ENCODE measurements at regions not wholly inside any gene's neighbourhood (a gene's known extent, or its start where the extent isn't known, plus 50 kb on each side); places are given as distances from the start of the nearest gene placed in this dataset.

GRCh38 chr5:41598011-41598410, 87.6 kb upstream of the PLCXD3 start:
- H3K27ac Mint-ChIP-seq: no peak overlapping the region
- no peak overlapping the region for H3K4me3 Mint-ChIP-seq
- no peaks in the 10 kb centered on the region for H3K36me3 Mint-ChIP-seq
- H3K27me3 Mint-ChIP-seq (ENCODE audit: low read depth): no peaks in the 10 kb centered on the region
- peaks cover 5% of the 10 kb centered on the region for H3K4me1 Mint-ChIP-seq
- no peak for TF ChIP-seq CTCF (IDR thresholded peaks at IDR 0.05; ENCODE audit: unreplicated experiment)
- no peak for DNase-seq (ENCODE audit: low spot score in 2 of 2, unreplicated experiment in 2 of 2)
- peaks cover 14% of the 10 kb centered on the region for H3K9me3 Mint-ChIP-seq

- no peaks in the 10 kb centered on the region for H3K36me3 Mint-ChIP-seq
- no peaks in the 10 kb centered on the region for H3K27me3 Mint-ChIP-seq (ENCODE audit: low read depth)
- TF ChIP-seq CTCF (IDR thresholded peaks at IDR 0.05; ENCODE audit: unreplicated experiment): no peak
- no peak for DNase-seq (ENCODE audit: low spot score in 2 of 2, unreplicated experiment in 2 of 2)
- H3K4me3 Mint-ChIP-seq: no peak overlapping the region
- H3K4me1 Mint-ChIP-seq: no peaks in the 10 kb centered on the region
- H3K27ac Mint-ChIP-seq: no peak overlapping the region
- H3K9me3 Mint-ChIP-seq: no peaks in the 10 kb centered on the region
Observed at GRCh38 chr5:41587668-41588067, 77.3 kb upstream of the PLCXD3 start.

- Mint-ChIP-seq H3K36me3 (no peaks in the 10 kb centered on the region), H3K4me3 (no peak overlapping the region), H3K9me3 (peaks cover 10% of the 10 kb centered on the region), H3K4me1 (no peaks in the 10 kb centered on the region), H3K27me3 (ENCODE audit: low read depth) (no peaks in the 10 kb centered on the region), H3K27ac (no peak overlapping the region)
- TF ChIP-seq CTCF (IDR thresholded peaks at IDR 0.05; ENCODE audit: unreplicated experiment): no peak
- no peak for DNase-seq (ENCODE audit: low spot score in 2 of 2, unreplicated experiment in 2 of 2)
Observed at GRCh38 chr5:41575110-41575779, 64.8 kb upstream of the PLCXD3 start.

- DNase-seq (ENCODE audit: low spot score in 2 of 2, unreplicated experiment in 2 of 2): no peak
- TF ChIP-seq CTCF (IDR thresholded peaks at IDR 0.05; ENCODE audit: unreplicated experiment): no peak
- Mint-ChIP-seq H3K4me3 (no peak overlapping the region), H3K36me3 (no peaks in the 10 kb centered on the region), H3K27me3 (ENCODE audit: low read depth) (no peaks in the 10 kb centered on the region), H3K4me1 (no peaks in the 10 kb centered on the region), H3K27ac (no peak overlapping the region), H3K9me3 (peaks cover 10% of the 10 kb centered on the region)
Observed at GRCh38 chr5:41574391-41574790, 64.0 kb upstream of the PLCXD3 start.

Data from mesothelial cell of epicardium (in vitro differentiated cells).